Mesenchymal stem cell (in vitro differentiated cells and primary cell): ENCODE measurements at regions not wholly inside any gene's neighbourhood (a gene's known extent, or its start where the extent isn't known, plus 50 kb on each side); places are given as distances from the start of the nearest gene placed in this dataset.

Source experiments
- DNase-seq: peaks from one replicate; pipeline ENCODE4 v3.0.0-alpha.2; 2013
- H2AFZ ChIP-seq: one replicate; pipeline ENCODE4 v1.6.1; 2013; ENCODE audit warnings: low read depth, mild to moderate bottlenecking, control low read depth, inconsistent platforms, low read length, moderate library complexity
- H2AK5ac ChIP-seq: 2 replicates; pipeline ENCODE4 v1.6.1; 2013; ENCODE audit warnings: low read length, moderate library complexity, mild to moderate bottlenecking, inconsistent platforms; ENCODE audit not compliant: severe bottlenecking
- H2BK120ac ChIP-seq: one replicate; pipeline ENCODE4 v1.6.1; 2013; ENCODE audit warnings: low read depth, mild to moderate bottlenecking, inconsistent platforms, low read length, moderate library complexity
- H2BK12ac ChIP-seq, 2 experiments: one replicate each; pipeline ENCODE4 v1.6.1; 2013; ENCODE audit warnings: inconsistent platforms in 2 of 2, low read length in 2 of 2, mild to moderate bottlenecking in 2 of 2, moderate library complexity in 2 of 2, control low read depth in 1 of 2
- H2BK15ac ChIP-seq: one replicate; pipeline ENCODE4 v1.6.1; 2013; ENCODE audit warnings: mild to moderate bottlenecking, low read depth, inconsistent platforms; ENCODE audit not compliant: poor library complexity, severe bottlenecking
- H2BK5ac ChIP-seq: 2 replicates; pipeline ENCODE4 v1.6.1; 2013; ENCODE audit warnings: low read depth, mild to moderate bottlenecking, low read length, control low read depth, inconsistent platforms; ENCODE audit not compliant: poor library complexity, severe bottlenecking
- H3K14ac ChIP-seq, 2 experiments: one replicate each; pipeline ENCODE4 v1.6.1; 2013; ENCODE audit warnings: inconsistent platforms in 2 of 2, low read length in 2 of 2, control low read depth in 1 of 2, mild to moderate bottlenecking in 1 of 2, moderate library complexity in 1 of 2
- H3K18ac ChIP-seq, 2 experiments: one replicate each; pipeline ENCODE4 v1.6.1; 2013; ENCODE audit warnings: inconsistent platforms in 2 of 2, low read length in 2 of 2, control low read depth in 1 of 2, low read depth in 1 of 2, mild to moderate bottlenecking in 1 of 2
- H3K23ac ChIP-seq, 2 experiments: one replicate each; pipeline ENCODE4 v1.6.1; 2013; ENCODE audit warnings: inconsistent platforms in 2 of 2, low read length in 2 of 2, mild to moderate bottlenecking in 2 of 2, moderate library complexity in 2 of 2, control low read depth in 1 of 2
- H3K27ac ChIP-seq: 2 replicates; pipeline ENCODE4 v1.5.1; 2013; ENCODE audit warnings: mild to moderate bottlenecking, moderate library complexity, low read length, control low read depth, inconsistent platforms; ENCODE audit not compliant: poor library complexity, severe bottlenecking
- H3K27me3 ChIP-seq, 2 experiments: 2 replicates each; pipeline versions ENCODE4 v1.6.1 to v1.7.0; 2013; ENCODE audit warnings: low read length in 2 of 2, mild to moderate bottlenecking in 2 of 2, moderate library complexity in 2 of 2, control low read depth in 1 of 2, inconsistent platforms in 1 of 2; ENCODE audit not compliant: control insufficient read depth in 1 of 2, insufficient read depth in 1 of 2
- H3K36me3 ChIP-seq, 2 experiments: 2 replicates each; pipeline versions ENCODE4 v1.6.1 to v1.7.0; 2013; ENCODE audit warnings: low read length in 2 of 2, control low read depth in 1 of 2, inconsistent platforms in 1 of 2, low read depth in 1 of 2, mild to moderate bottlenecking in 1 of 2; ENCODE audit not compliant: insufficient read depth in 2 of 2, control insufficient read depth in 1 of 2
- H3K4ac ChIP-seq, 2 experiments: one replicate each; pipeline ENCODE4 v1.6.1; 2013; ENCODE audit warnings: inconsistent platforms in 2 of 2, low read length in 2 of 2, mild to moderate bottlenecking in 2 of 2, moderate library complexity in 2 of 2, control low read depth in 1 of 2, low read depth in 1 of 2
- H3K4me1 ChIP-seq: 2 replicates; pipeline ENCODE4 v1.6.1; 2013; ENCODE audit warnings: low read depth, low read length, control low read depth; ENCODE audit not compliant: control insufficient read depth, insufficient read depth
- H3K4me2 ChIP-seq: 2 replicates; pipeline ENCODE4 v1.6.1; 2013; ENCODE audit warnings: low read length, mild to moderate bottlenecking, inconsistent platforms; ENCODE audit not compliant: poor library complexity, severe bottlenecking
- H3K4me3 ChIP-seq, 2 experiments: 2 replicates each; pipeline versions ENCODE4 v1.5.1 to v1.7.0; 2013; ENCODE audit warnings: low read length in 2 of 2, mild to moderate bottlenecking in 2 of 2, control low read depth in 1 of 2, low read depth in 1 of 2; ENCODE audit not compliant: insufficient read depth in 1 of 2
- H3K79me1 ChIP-seq: replicated peaks from 2 replicates; pipeline ENCODE4 v1.6.1; 2013; ENCODE audit warnings: mild to moderate bottlenecking, control low read depth, low read length, inconsistent platforms; ENCODE audit not compliant: poor library complexity, severe bottlenecking
- H3K9ac ChIP-seq: 2 replicates; pipeline ENCODE4 v1.7.0; 2013; ENCODE audit warnings: mild to moderate bottlenecking, low read length, moderate library complexity
- H3K9me3 ChIP-seq: 2 replicates; pipeline ENCODE4 v1.7.0; 2013; ENCODE audit warnings: mild to moderate bottlenecking, low read length; ENCODE audit not compliant: control insufficient read depth
- H4K8ac ChIP-seq: one replicate; pipeline ENCODE4 v1.6.1; 2013; ENCODE audit warnings: inconsistent platforms, mild to moderate bottlenecking, low read length, moderate library complexity
- H4K91ac ChIP-seq: one replicate; pipeline ENCODE4 v1.6.1; 2013; ENCODE audit warnings: mild to moderate bottlenecking, low read length, inconsistent platforms
- WGBS: methylation state at CpG from one replicate; pipeline ENCODE4 v1.1.7; 2013; ENCODE audit warnings: mixed read lengths; 5-methylcytosine and 5-hydroxymethylcytosine counted together

DNA sequence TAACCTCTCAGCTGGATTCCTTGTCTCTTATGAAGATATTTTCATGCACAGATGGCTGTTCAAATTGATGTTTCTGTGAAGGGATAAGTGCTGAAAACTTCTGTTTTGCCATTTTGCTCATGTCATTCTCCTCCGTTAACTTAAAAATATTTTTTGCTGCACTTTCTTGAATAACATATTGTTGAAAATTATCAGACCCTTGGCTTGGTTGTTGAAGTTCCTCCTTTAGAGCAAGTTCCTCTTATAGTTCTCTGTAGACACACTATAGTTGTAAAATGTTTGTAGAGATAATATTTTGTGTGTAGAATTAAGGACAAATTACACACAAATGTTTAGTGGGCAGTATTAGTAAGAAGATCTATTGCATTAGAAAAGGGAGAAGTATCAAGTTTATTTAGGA is 300.4 kb downstream of the SV2B start:
- Histone ChIP-seq H3K4me1 (no peaks in the 10 kb centered on the region), H3K18ac (no peak overlapping the region), H3K4ac (no peak overlapping the region), H3K14ac (no peak overlapping the region), H2BK15ac (no peak overlapping the region), H3K4me2 (no peak overlapping the region), H3K36me3 (no peaks in the 10 kb centered on the region), H3K79me1 (no peaks in the 10 kb centered on the region), H3K23ac (no peak overlapping the region), H3K9ac (no peak overlapping the region), H2BK5ac (no peak overlapping the region), H4K8ac (no peak overlapping the region), H4K91ac (no peak overlapping the region), H2BK12ac (no peak overlapping the region), H3K4me3 (no peak overlapping the region), H3K9me3 (peaks cover 8% of the 10 kb centered on the region), H3K27me3 (no peaks in the 10 kb centered on the region), H2AFZ (no peak overlapping the region), H3K27ac (no peak overlapping the region), H2BK120ac (no peak overlapping the region), H2AK5ac (no peak overlapping the region)
- no CpG with 5 or more reads among the region's 1 CpG for WGBS
- no peak for DNase-seq

DNA sequence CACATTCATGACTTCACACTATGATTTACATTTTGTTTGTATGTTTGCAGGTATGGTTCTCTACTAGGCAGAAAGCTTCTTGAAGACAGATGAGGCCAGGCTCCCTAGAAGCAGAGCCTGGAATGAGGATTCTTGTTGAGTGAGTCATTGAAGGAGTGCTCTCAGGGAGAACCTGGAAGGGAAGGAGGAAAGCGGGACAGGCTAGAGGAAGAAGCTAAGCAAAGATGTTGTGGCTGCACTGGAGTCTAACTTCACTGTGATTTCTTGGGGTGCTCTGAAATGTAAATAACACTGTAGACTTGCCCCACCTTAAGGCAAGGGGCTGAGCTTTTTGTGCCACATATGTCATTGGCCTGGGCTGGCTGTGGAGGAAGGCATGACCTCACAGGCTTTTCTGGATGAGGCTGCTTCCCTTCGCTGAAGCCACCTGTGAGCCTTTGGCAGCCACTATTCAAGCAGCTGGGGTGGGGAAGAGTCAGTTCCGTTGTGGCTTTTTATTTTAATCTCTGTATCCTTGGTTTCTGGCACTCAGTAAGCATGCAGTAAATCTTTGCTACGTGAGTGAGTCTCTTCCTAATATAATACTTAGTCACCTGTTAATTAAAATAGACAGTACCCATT is 307.3 kb downstream of the SV2B start:
- no peaks in the 10 kb centered on the region for H3K4me1 ChIP-seq
- no peak overlapping the region for H3K27ac ChIP-seq
- no peak overlapping the region for H3K4me2 ChIP-seq
- no peak overlapping the region for H2AK5ac ChIP-seq
- H3K4me3 ChIP-seq: no peak overlapping the region
- no peak overlapping the region for H2BK5ac ChIP-seq
- H4K8ac ChIP-seq: no peak overlapping the region
- H2BK12ac ChIP-seq: no peak overlapping the region
- H3K79me1 ChIP-seq: no peaks in the 10 kb centered on the region
- no peak for DNase-seq
- H3K23ac ChIP-seq: no peak overlapping the region
- no peaks in the 10 kb centered on the region for H3K36me3 ChIP-seq
- no peak overlapping the region for H3K14ac ChIP-seq
- H3K27me3 ChIP-seq: no peaks in the 10 kb centered on the region
- no peak overlapping the region for H2BK15ac ChIP-seq
- H3K9ac ChIP-seq: no peak overlapping the region
- no peak overlapping the region for H3K18ac ChIP-seq
- no peak overlapping the region for H2AFZ ChIP-seq
- H2BK120ac ChIP-seq: no peak overlapping the region
- 38% methylated on average over 2 of the region's 4 CpGs for WGBS
- H4K91ac ChIP-seq: no peak overlapping the region
- H3K9me3 ChIP-seq: no peaks in the 10 kb centered on the region
- no peak overlapping the region for H3K4ac ChIP-seq

DNA sequence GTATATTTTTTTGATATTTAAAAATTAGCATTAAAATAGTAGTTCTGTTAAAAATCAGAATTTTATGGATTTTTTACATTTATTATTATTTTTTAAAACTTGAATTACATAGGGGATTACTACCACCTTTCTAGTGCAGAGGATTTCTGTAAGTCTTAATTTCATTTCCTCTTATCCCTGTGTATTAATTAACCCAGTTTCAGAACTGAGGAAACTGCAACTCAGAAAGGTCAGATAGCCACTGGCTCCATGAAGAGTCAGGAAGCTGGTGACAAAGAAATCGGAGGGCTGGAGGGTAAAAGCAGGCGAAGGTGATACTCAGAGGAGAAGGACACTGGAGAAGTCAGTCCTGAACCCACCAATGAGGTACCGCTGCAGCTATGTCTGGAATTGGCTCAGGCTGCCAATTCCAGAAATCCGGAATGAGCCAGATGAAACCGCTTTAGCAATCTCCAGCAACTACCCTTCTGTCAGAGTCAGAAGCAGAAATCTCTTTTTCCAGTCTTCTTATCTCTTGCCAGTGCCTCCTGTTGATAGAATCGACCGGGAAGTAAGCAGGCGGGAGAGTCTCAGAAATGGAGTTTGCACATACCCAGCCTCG is 308.5 kb downstream of the SV2B start:
- no peak overlapping the region for H2BK120ac ChIP-seq
- no peak overlapping the region for H2BK12ac ChIP-seq
- WGBS: 76% methylated on average over 8 of the region's 9 CpGs
- no peak overlapping the region for H3K23ac ChIP-seq
- peak overlapping the region in 1 of 2 experiments; percentile 42 for H3K4me3 ChIP-seq
- no peak overlapping the region for H2BK5ac ChIP-seq
- no peak overlapping the region for H4K91ac ChIP-seq
- H2AFZ ChIP-seq: no peak overlapping the region
- H3K27ac ChIP-seq: no peak overlapping the region
- H3K4me2 ChIP-seq: no peak overlapping the region
- no peak for DNase-seq
- no peaks in the 10 kb centered on the region for H3K27me3 ChIP-seq
- no peaks in the 10 kb centered on the region for H3K79me1 ChIP-seq
- no peaks in the 10 kb centered on the region for H3K36me3 ChIP-seq
- H3K18ac ChIP-seq: no peak overlapping the region
- H3K9ac ChIP-seq: peak overlapping the region; percentile 71
- H2AK5ac ChIP-seq: no peak overlapping the region
- H3K4ac ChIP-seq: no peak overlapping the region
- H3K9me3 ChIP-seq: no peaks in the 10 kb centered on the region
- no peak overlapping the region for H2BK15ac ChIP-seq
- H3K14ac ChIP-seq: no peak overlapping the region
- H3K4me1 ChIP-seq: no peaks in the 10 kb centered on the region
- H4K8ac ChIP-seq: no peak overlapping the region

DNA sequence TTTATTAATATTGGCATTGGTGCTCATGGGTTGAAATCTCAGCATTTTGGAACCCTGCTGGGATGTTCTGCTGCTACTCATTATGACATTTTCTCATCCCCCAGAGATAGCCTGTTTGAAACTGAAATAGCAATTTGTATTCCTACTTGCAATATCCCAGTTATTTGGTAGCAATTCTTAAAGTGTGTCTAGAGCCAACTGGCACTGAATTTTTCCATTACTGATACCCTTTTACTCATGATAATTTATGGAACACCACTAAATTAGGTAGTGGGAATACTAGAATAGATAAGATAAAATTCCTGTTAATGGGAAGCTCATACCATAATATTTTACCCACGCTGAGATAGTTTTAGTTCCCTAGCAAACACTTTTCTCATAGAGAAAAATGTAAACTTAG is 309.3 kb downstream of the SV2B start:
- H4K91ac ChIP-seq: no peak overlapping the region
- no peaks in the 10 kb centered on the region for H3K79me1 ChIP-seq
- H2BK120ac ChIP-seq: no peak overlapping the region
- no peak overlapping the region for H3K14ac ChIP-seq
- DNase-seq: no peak
- H3K27ac ChIP-seq: no peak overlapping the region
- H3K27me3 ChIP-seq: no peaks in the 10 kb centered on the region
- H2BK15ac ChIP-seq: no peak overlapping the region
- H4K8ac ChIP-seq: no peak overlapping the region
- H2AK5ac ChIP-seq: no peak overlapping the region
- no peak overlapping the region for H2BK12ac ChIP-seq
- H3K4me3 ChIP-seq: no peak overlapping the region
- no peak overlapping the region for H3K23ac ChIP-seq
- no peak overlapping the region for H3K4ac ChIP-seq
- H3K4me2 ChIP-seq: no peak overlapping the region
- WGBS: no CpG with 5 or more reads among the region's 1 CpG
- no peaks in the 10 kb centered on the region for H3K4me1 ChIP-seq
- H3K36me3 ChIP-seq: no peaks in the 10 kb centered on the region
- no peak overlapping the region for H3K18ac ChIP-seq
- no peak overlapping the region for H2BK5ac ChIP-seq
- H2AFZ ChIP-seq: no peak overlapping the region
- no peaks in the 10 kb centered on the region for H3K9me3 ChIP-seq
- no peak overlapping the region for H3K9ac ChIP-seq
